ENCODE measurements at regions not wholly inside any gene's neighbourhood (a gene's known extent, or its start where the extent isn't known, plus 50 kb on each side); places are given as distances from the start of the nearest gene placed in this dataset.
"Not testable (repeated sequence)": the region's sequence is repeated elsewhere in the genome, so short reads cannot be mapped to it uniquely, and the experiment has no call there.

DNA sequence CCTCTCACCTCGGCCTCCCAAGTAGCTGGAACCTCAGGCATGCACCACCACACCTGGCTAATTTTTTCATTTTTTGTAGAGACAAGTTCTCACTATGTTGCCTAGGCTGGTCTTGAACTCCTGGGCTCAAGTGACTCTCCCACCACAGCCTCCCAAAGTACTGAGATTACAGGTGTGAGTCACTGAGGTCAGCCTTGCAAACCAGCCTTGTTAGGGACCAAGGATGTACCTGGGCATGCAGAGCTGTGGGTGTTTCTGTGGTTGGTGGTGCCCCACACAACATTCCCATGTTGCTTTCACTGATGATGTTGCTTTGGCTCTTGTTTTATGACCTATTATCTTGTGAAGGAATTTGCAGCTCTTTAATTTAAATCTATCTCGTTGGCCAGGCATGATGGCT lies 54.8 kb downstream of the OTUD1 start:
- no peak for DNase-seq (ENCODE audit: low read depth)

DNA sequence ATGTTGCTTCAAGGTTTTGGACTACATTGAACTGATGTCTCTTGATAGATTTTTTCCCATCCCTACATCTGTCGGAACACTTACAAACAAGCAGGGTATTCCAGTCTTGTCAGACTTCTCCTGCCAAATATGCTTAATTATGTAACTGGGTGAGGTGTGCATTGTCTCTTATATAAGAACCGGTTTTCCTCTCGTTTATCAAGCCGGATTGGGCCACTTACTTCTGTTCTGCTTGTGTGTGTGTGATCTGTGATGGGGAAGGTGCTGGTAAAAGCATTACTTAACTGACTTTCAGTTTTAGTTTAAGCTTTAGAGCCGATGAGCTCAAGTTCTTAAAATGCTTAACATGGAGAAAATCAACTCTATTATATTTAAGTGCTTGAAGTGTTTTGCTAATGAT lies 57.9 kb downstream of the OTUD1 start:
- DNase-seq (ENCODE audit: low read depth) = no peak

DNA sequence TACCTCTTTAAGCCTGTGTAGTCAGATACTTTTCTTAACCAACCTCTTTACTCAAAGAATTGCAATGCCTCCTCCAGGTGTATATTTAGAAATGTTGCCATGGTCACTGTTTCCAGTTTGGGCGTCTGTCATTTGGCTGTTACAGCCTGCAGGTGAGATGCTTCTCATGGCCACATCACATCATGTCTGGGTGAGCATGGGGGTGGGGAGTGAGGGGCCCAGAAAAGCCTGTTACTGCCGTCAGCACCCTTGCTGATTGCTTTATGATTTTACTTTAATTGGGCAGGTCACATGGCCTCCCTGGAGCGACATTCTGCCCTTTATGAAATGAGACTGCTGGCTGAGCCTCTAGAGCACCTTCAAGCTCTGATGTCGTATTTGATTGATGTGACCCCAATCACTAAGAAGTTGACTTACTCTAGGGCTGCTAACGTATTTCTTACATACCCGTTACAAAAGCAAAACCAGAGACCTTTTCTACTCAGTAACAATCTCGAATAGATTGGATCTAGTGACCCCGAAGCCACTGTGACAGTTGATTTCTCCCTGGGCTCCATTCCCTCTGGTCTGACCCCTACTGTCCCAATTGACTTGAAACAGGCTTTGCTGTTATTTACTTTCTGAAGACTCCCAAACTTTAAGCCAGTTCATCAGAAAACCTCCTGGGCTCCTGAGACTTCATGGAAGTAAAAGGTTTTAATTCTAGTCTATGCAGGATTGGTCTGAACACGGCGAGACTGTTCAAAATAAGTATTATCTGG lies 60.7 kb downstream of the OTUD1 start:
- DNase-seq (ENCODE audit: low read depth) = no peak

DNA sequence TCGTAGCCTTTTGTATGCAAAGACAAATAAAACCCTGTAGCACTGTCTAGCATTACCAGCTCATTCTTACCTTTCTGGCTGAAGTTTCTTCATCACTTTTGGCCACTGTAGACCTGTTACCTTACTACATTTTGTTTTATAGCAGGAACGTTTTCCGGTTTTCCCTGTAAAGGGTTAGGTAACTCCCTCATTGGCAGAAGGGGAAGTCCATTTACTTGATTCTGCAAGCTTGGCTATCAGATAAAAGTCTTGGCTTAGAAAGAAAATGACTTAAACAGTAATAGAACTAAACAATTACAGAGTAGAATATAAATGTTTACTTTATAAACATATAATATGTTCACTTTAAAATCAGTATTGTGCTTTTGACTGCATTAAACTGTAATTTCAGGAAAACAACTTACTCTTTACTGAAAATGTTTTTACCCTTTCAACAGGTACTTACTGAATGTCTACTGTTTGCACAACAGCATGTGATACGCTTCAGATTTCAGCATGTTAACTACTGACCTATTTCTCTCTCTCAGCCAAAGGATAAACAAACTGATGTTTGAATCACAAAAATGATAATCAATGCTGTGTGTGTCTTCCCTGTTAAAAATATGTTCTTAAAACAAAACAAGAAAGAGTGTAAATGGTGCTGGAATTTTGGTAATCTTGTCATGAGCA lies 67.1 kb downstream of the OTUD1 start:
- no peak for DNase-seq (ENCODE audit: low read depth)

DNA sequence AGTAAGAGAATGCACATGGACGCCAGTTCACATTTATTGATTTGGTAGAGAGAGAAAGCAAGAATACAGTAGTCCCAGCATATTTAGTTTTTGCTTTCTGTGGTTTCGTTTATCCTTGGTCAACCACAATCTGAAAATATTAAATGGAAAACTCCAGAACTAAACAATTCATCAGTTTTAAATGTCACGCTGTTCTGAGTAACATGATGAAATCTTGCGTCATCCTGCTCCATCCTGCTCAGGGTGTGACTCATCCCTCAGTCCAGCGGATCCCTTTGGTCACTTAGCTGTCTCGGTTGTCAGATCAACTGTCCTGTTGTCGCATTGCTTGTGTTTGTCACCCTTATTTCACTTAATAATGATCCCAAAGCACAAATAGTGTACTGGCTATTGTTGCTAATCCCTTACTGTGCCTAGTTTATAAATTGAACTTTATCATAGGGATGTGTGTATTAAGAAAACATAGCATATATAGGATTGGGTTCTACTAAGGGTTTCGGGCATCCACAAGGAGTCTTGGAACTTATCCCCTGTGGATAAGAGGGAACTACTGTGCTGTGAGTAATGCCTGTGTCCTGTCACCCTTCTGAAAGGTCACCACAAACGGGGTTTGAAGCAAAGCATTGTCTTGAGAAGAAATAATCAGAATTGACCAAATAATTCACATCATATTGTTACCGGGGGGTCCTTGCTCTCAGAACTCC lies 73.6 kb downstream of the OTUD1 start:
- no peak for DNase-seq (ENCODE audit: low read depth)

DNA sequence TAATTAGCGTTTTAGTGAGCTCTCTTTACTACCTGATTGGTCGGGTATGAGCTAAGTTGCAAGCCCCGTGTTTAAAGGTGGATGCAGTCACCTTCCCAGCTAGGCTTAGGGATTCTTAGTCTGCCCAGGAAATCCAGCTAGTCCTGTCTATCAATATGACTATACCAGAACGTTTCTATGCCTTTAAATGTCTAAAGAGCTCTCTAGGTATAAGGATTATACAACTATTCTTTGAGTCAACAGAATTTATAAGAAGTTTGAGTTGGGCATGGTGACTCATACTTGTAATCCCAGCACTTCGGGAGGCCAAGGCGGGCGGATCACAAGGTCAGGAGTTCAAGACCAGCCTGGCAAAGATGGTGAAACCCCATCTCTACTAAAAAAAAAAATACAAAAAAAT lies 74.7 kb downstream of the OTUD1 start:
- DNase-seq (ENCODE audit: low read depth) = not testable (repeated sequence)

DNA sequence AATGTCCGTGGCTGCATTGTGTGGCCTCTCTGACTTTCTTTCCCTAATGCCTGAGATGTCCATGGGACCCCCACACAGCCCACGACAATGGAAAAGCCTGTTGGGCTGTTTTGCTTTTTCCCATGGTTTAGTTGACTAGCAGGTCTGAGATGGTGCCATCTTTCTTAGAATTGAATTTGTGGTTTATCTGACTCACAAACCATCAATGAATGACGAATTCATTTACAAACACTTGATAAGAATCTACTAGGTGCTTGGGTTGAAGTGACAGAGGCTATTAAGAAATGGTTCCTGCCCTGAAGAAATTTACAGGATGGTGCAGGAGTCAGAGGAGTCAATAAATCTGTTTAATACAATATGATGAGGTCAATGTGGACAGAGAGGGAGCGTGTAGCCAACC lies 75.4 kb downstream of the OTUD1 start:
- DNase-seq (ENCODE audit: low read depth) = no peak

DNA sequence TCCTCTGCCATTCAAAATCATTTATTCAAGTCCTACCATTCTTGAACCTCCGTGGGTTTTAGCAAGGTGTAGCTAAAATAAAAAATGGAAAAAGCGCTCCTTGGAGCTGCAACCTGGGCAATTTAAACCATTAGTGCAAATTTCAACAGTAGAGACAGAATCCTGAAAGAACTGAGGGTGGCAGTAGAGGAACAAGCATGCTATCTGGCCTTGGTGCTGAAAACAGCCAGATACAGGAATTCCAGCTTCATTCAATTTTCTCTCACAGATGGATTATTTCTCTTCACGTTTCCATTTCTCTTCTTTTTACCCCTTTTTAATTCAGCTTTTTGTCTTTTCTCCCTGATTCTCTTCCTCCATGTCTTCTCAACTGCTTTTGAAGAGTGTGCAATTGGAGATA lies 77.7 kb downstream of the OTUD1 start:
- DNase-seq (ENCODE audit: low read depth) = no peak

DNA sequence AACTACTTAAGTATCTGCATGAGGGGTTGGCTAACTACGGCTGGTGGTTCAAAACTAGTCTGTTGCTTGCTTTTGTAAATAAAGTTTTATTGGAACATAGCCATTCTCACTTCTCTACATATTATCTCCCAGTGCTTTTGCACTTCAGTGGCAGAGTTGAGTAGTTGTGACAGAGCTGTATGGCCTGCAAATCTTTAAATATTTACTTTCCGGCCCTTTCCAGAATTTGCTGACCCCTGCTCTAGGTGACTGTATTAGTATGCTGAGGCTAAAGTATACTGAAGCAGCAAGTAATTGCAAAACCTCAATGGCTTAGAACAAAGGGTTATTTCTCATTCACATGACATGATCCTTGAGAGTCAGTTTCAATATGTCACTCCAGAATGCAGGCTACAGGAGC lies 78.3 kb downstream of the OTUD1 start:
- DNase-seq (ENCODE audit: low read depth) = no peak

DNA sequence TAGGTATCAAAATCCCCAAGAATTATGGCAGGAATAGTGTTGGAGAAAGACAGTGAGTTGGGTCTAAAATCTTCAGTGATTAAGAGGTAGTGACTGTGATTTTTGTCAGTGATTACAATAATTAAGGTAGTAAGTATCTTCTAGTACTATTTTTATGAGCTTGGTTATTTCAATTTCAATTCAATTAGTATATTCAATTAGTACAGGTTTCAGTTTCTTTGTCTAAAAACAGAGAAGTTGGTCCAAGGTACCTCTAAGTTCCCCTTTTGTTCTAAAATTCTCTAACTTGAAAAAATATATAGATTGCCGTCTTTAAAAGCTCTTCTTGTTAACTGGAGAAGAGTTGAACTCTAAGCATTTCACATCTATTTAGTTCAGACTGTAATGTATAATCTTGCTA lies 82.9 kb downstream of the OTUD1 start:
- DNase-seq (ENCODE audit: low read depth) = no peak

DNA sequence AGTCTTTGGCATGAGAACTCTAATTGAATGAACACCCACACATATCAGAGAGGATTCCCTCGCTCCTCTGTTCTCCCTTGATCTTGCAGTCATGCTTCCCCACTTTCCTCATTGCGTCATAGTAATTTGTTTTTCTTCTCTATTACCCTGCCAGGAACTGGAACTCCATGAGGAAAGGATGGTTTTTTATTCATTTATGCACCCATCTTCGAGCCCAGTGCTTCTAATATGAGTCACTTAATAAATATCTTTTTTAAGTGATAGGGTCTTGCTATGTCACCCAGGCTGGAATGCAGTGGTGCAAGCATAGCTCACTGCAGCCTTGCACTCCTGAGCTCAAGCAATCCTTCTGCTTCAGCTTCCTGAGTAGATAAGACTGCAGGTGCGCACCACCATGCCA lies 83.5 kb downstream of the OTUD1 start:
- no peak for DNase-seq (ENCODE audit: low read depth)

DNA sequence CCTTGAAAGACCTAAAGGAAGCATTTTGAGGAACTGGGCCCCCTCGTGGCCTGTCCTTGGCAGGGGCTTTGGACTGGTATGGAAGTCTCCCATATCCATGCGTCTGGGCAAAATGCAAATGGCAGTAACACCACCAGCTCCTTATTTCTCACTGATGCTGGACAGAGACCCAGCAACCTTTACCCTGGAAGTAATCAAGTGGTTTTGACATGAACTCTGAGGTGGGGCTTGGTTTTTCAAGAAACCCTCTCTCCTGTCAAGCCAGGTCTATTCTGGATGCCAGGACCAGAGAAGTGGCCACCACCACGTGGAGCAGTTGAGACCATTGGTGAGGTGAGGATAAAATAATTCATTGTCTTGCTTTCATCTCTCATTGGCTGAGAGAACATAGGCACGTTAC lies 84.4 kb downstream of the OTUD1 start:
- no peak for DNase-seq (ENCODE audit: low read depth)

DNA sequence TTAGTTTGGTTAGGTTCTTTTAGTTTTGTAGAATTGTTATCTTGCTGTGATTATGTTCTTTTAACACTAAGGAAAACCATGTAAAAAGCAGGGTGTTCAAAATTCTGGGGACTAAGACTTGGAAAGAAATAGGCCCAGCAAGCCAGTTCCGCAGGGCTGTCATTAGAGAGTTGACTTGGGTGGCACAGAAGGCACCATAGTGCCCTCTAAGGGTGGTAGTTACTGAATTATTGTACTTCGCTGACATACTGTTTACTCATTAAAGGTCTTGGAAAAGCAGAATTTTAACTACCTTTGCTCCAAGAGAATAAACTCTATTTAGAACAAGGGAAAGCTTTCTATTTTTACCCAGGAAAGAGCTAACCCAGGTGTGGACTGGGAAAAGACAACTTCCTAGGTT lies 86.5 kb downstream of the OTUD1 start:
- DNase-seq (ENCODE audit: low read depth) = no peak

DNA sequence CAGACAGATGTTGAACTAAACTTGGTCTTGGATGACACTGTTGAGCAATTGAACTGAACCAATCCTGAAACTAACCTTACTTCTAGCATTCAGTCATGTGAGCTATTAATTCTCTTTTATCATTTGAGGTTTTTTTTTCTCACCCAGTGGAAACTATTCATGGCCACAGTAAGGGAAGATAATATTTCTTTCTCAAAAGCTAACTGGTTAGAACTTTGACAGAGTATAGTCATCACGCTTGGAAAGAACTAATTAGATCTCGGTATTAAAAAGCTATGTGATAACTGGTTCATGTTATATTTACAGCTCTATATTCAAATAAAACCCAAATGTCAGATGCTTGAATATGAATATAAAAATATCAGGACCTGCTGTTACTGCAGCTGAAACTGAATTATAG lies 89.5 kb downstream of the OTUD1 start:
- DNase-seq (ENCODE audit: low read depth) = no peak

DNA sequence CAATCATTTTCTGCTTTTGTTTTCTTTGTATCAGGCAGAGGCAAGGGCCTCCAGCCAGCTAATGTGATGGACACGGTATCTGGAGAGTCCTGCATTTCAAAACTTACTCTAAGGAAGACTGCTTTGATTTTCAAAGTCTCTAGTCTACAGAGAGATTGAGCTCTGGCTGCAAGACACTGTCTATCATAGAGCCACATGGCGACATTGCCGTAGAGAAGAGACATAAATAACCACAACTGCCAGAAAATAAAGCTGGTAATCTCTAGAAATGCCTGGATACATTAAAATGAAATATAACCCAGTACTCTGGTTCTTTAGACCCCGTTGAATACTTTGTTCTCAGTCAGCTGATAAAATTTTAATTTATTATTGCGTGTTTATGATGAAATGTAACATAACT lies 90.8 kb downstream of the OTUD1 start:
- no peak for DNase-seq (ENCODE audit: low read depth)

DNA sequence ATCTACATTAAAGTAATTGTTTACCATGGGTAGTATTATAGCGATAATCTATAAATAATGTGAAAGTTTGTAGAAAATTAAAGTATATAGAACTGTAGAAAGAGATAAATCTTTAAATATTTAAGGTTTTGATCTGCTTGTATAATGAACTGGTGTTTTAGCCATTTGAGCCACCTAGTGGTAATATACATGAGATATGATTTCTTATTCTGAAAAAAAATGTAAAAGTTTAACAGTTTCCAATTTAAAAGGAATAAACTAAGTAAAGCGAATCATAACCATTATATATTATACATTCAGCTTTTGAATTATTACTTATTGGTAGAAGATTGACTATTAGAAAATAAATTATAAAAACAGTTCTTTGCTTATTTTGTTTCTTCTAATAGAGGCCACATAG lies 91.2 kb downstream of the OTUD1 start:
- DNase-seq (ENCODE audit: low read depth) = no peak

DNA sequence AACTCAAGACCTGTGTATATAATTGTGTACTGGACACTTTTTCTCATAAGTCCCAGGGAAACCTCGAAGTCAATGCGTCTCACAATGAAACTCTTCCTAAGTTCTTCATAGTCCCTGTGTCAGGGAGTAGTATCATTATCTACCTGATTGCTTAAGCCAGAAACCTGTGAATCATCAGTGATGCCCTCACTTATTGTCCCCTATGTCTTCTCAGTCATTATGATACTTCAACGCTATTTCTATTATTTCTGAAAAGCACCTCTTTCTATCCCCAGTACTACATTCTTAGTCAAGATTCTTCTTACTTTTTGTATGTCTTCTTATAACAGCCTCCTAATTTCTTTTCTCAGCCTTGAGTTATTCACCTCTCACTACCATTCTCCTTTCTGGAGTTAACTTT lies 94.3 kb downstream of the OTUD1 start:
- DNase-seq (ENCODE audit: low read depth) = no peak

DNA sequence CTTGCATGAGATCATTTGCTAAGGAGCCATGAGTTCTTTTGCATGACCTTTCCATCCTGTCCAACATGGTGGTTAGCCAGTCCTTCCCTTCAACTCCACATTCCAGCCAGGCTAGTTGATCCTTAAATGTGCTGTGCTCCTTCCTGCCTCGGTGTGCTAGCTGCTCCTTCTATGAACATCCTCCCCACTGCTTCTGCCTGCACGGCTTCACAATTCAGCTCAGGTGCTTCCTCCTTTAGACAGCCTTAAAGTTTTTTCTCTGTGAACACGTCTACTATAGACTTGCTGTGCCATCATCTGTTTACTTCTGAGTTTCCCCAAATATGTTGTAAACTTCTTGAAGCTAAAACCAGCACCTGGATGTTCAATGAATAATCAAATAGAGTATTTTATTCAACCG lies 95.5 kb downstream of the OTUD1 start:
- DNase-seq (ENCODE audit: low read depth) = no peak

DNA sequence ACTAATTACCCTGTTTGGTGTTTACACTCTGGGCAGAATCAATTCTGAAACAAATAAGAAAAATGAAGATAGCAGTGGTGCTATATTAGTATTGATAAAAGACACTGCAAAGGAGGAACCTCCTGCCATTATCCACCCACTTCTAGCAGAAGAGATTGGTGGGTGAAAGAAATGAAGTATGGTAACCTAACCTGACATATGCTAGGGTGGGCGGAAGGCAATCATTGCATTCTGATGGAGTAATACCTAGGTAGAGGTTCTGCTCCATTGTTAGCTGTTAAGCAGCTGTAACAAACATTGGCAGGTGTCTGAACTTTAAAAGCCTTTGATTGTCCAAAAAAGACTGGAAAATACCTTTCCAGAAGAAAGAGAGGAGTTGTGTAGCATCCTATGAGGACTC lies 95.9 kb downstream of the OTUD1 start:
- no peak for DNase-seq (ENCODE audit: low read depth)

DNA sequence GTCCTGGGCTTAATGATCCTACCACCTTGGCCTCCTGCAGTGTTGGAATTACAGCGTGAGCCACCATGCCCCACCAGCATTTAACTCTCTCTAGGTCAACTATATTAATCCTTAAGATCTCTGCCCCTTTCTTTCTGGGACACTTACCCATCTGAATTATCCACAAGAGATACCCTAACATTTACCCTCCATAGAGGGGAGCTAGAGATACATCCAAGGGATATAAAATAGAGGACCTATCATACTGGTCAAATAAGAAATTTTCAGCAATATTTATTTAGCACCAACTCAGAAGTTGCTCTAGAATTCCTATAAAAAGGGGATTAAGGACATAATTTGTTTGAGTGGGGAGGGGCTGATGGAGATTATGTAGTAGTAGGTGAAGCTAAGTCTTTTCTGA lies 96.5 kb downstream of the OTUD1 start:
- no peak for DNase-seq (ENCODE audit: low read depth)

DNA sequence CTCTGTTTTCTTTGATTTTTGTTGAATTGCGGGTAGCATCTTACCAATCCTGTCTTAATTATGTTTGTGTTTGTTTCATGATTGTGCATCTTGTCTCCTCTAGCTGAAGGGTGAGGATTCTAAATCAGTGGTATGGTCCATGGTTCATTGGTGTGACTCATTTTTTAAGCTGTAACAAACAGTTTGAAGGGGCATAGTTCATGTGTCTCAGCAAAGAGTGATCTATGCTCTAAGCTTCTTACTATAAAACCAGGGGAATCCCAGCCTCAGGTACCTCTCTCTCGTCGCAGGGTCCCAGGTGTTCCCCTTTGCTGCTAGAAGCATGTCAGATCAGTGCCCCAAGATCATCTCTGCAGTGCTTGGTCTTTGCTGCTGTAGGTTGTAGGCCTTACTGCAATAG lies 100.1 kb downstream of the OTUD1 start:
- no peak for DNase-seq (ENCODE audit: low read depth)

DNA sequence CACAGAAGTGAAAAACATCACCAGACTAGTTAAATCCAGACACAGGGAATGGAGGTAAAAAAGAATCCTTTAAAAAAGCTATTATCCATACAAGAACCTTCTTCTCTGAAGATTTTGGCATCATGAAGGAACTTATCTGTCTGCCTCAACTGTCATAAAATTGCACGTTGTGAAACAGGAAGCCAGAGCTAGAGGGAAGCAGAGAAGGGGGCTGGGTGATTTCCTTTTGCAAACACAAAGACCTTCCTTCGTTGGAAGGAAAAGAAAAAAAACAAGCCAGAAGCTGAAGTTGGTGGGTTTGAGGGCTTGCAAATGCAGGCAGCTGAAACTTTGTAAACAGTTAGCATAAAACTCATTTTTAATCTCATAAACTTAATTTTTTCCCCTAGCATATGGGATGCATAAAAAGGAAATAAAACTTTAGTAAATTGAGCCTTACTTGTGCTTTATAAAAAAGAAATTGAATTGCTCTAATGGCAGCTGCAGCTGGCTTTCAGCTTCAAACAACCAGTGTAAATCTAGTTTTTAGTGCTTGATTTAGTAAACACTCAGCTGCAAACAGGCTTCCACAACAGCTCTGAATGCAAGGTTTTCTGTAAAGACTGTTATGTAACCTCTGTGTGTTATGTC lies 101.6 kb downstream of the OTUD1 start:
- no peak for DNase-seq (ENCODE audit: low read depth)
